AG09319 (cell line): ENCODE measurements at regions not wholly inside any gene's neighbourhood (a gene's known extent, or its start where the extent isn't known, plus 50 kb on each side); places are given as distances from the start of the nearest gene placed in this dataset.

Source experiments
- DNase-seq: peaks from one replicate; pipeline ENCODE4 v3.0.0-alpha.2; 2010; ENCODE audit warnings: low read depth; ENCODE audit errors: extremely low read depth
- CTCF ChIP-seq: IDR thresholded peaks from 2 replicates; pipeline ENCODE4 v1.5.1; 2011; ENCODE audit warnings: low read depth, mild to moderate bottlenecking, inconsistent platforms, low read length, moderate library complexity

- no peak for DNase-seq
- TF ChIP-seq CTCF, result no peak
Measured at GRCh38 chr18:67652288-67652687, 135.8 kb upstream of the DSEL start.

GRCh38 chr18:67651438-67651837 lies 134.9 kb upstream of the DSEL start:
- no peak for TF ChIP-seq CTCF
- DNase-seq, result no peak

GRCh38 chr18:67650686-67651385 lies 134.3 kb upstream of the DSEL start:
- no peak for TF ChIP-seq CTCF
- no peak for DNase-seq

DNA sequence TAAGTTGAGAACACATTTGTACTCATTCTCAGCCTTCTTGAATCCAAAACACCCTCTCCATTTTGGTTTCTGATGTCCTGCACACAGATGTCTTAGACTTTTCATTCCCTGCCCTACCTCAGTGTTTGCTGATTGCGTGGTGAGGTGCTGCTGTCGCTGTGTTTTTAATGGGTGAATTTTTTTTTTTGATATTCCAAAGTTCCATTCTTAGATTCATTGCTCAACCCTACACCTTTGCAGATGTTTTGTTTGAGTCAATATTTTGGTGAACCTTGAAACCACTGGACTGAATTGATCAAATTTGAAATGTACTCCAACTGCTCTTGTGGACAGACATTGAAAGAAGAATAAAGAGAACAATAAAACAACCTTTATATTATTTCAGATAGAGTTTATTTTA lies 130.4 kb upstream of the DSEL start:
- TF ChIP-seq CTCF, result no peak
- DNase-seq, result no peak

- no peak for DNase-seq
- no peak for TF ChIP-seq CTCF
Measured at GRCh38 chr18:67644226-67644625, 127.7 kb upstream of the DSEL start.

- DNase-seq, result no peak
- no peak for TF ChIP-seq CTCF
Measured at GRCh38 chr18:67639872-67640271, 123.4 kb upstream of the DSEL start.

GRCh38 chr18:67636597-67637385 lies 120.3 kb upstream of the DSEL start:
- TF ChIP-seq CTCF, result no peak
- no peak for DNase-seq
